ENCODE measurements at regions not wholly inside any gene's neighbourhood (a gene's known extent, or its start where the extent isn't known, plus 50 kb on each side); places are given as distances from the start of the nearest gene placed in this dataset.
"Not testable (repeated sequence)": the region's sequence is repeated elsewhere in the genome, so short reads cannot be mapped to it uniquely, and the experiment has no call there.

DNA sequence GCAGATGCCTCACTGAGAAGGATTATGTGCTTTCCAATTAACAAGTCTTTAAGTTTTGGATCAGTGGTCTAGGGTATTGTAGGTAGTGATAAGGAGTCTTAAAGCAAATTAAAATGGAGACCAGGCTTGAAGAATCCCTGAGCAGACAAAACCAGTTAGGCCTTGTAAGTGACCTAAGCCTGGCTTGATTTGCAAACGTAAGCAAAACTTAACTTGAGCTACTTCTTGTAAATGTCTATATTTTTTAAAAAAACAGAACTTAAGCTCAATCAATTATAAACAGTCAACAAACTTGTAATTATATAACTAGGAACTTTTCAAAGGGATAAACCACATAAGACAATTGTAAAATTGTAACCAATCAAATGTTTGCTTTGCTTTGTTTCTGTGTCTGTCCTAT lies 72.7 kb upstream of the NALF2 start:
- Histone ChIP-seq H3K4me1 (ENCODE audit: control insufficient read depth, insufficient read depth, low read length) (no peaks in the 10 kb centered on the region), H3K9ac (ENCODE audit: low read length) (no peak overlapping the region), H3K27me3 (ENCODE audit: control insufficient read depth, insufficient read depth, low read length) (no peaks in the 10 kb centered on the region), H3K9me3 (ENCODE audit: control insufficient read depth, low read length) (no peaks in the 10 kb centered on the region), H3K36me3 (ENCODE audit: control insufficient read depth, insufficient read depth, low read length) (no peaks in the 10 kb centered on the region), H3K4me3 (ENCODE audit: low read length) (no peak overlapping the region)

GRCh38 chrX:69430785-69431184 lies 73.3 kb upstream of the NALF2 start:
- Histone ChIP-seq H3K4me3 (ENCODE audit: low read length) (no peak overlapping the region), H3K4me1 (ENCODE audit: control insufficient read depth, insufficient read depth, low read length) (no peaks in the 10 kb centered on the region), H3K9ac (ENCODE audit: low read length) (no peak overlapping the region), H3K36me3 (ENCODE audit: control insufficient read depth, insufficient read depth, low read length) (no peaks in the 10 kb centered on the region), H3K9me3 (ENCODE audit: control insufficient read depth, low read length) (no peaks in the 10 kb centered on the region), H3K27me3 (ENCODE audit: control insufficient read depth, insufficient read depth, low read length) (no peaks in the 10 kb centered on the region)

DNA sequence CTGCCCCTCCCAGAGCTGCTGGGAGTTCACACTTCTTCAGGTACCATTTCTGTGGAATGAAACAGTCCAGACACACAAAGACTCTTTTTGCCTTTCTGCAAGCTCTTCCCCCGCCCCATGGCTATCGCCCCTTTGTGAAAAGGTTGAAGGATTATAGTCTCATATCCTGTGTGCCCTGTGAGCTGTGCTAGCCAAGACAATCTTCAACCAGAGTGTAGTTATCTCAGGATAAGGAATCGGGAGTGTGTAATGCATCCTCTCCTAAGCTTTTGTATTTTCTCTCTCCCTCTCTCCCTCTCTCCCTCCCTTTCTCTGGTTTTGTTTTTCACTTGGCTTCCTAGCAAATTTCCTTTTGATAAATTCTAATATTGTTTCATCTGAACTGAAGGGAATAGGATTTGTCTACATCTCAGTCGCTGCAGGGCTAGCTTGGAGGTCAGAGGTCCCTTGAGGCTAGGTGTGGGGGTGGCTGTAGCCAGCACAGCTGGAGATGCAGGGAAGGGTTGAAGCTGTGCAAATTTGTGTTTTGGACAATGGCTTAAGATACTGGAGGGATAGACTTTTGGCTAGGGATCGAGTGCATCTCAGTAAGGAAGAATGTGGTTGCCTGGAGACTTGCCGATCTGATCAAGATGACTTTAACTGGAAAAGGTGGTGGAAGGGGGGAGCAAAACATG lies 74.6 kb upstream of the NALF2 start:
- H3K36me3 ChIP-seq (ENCODE audit: control insufficient read depth, insufficient read depth, low read length): no peaks in the 10 kb centered on the region

GRCh38 chrX:69428216-69428615 lies 75.9 kb upstream of the NALF2 start:
- Histone ChIP-seq H3K9ac (ENCODE audit: low read length) (no peak overlapping the region), H3K4me1 (ENCODE audit: control insufficient read depth, insufficient read depth, low read length) (no peaks in the 10 kb centered on the region), H3K27me3 (ENCODE audit: control insufficient read depth, insufficient read depth, low read length) (no peaks in the 10 kb centered on the region), H3K36me3 (ENCODE audit: control insufficient read depth, insufficient read depth, low read length) (no peaks in the 10 kb centered on the region), H3K9me3 (ENCODE audit: control insufficient read depth, low read length) (no peaks in the 10 kb centered on the region), H3K4me3 (ENCODE audit: low read length) (no peak overlapping the region)

More for the DNA sequence above, 74.6 kb upstream of the NALF2 start:
- H3K9me3 ChIP-seq (ENCODE audit: control insufficient read depth, low read length): no peaks in the 10 kb centered on the region
- no peak overlapping the region for H3K4me3 ChIP-seq (ENCODE audit: low read length)
- H3K9ac ChIP-seq (ENCODE audit: low read length): no peak overlapping the region
- H3K27me3 ChIP-seq (ENCODE audit: control insufficient read depth, insufficient read depth, low read length): no peaks in the 10 kb centered on the region
- H3K4me1 ChIP-seq (ENCODE audit: control insufficient read depth, insufficient read depth, low read length): no peaks in the 10 kb centered on the region

DNA sequence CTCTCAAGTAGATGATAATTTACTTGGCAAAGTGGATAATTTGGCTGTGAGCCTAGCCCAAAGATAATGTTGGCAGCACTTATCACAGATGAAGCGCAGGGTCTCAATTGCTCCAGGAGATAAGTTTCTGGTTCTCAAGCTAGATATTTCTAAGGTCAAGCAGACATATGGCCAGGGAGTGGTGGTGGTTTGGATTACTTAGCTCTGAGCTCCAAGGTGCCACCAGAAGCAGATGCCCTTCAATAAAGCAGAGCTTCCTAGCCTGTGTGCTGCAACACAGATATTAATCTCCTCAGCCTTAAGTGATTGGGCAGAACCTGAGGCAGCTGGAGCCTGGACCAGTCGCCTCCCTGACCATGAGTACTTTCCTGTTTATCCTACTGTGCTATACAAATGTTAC lies 79.2 kb upstream of the NALF2 start:
- Histone ChIP-seq H3K9ac (ENCODE audit: low read length) (no peak overlapping the region), H3K4me1 (ENCODE audit: control insufficient read depth, insufficient read depth, low read length) (no peaks in the 10 kb centered on the region), H3K27me3 (ENCODE audit: control insufficient read depth, insufficient read depth, low read length) (no peaks in the 10 kb centered on the region), H3K36me3 (ENCODE audit: control insufficient read depth, insufficient read depth, low read length) (no peaks in the 10 kb centered on the region), H3K4me3 (ENCODE audit: low read length) (no peak overlapping the region), H3K9me3 (ENCODE audit: control insufficient read depth, low read length) (no peaks in the 10 kb centered on the region)

- H3K4me3 ChIP-seq (ENCODE audit: low read length): no peak overlapping the region
- no peaks in the 10 kb centered on the region for H3K4me1 ChIP-seq (ENCODE audit: control insufficient read depth, insufficient read depth, low read length)
- H3K27me3 ChIP-seq (ENCODE audit: control insufficient read depth, insufficient read depth, low read length): no peaks in the 10 kb centered on the region
- no peaks in the 10 kb centered on the region for H3K36me3 ChIP-seq (ENCODE audit: control insufficient read depth, insufficient read depth, low read length)
- H3K9ac ChIP-seq (ENCODE audit: low read length): no peak overlapping the region
- no peaks in the 10 kb centered on the region for H3K9me3 ChIP-seq (ENCODE audit: control insufficient read depth, low read length)
Observed at GRCh38 chrX:69424161-69424560, 80.0 kb upstream of the NALF2 start.

- H3K9me3 ChIP-seq (ENCODE audit: control insufficient read depth, low read length); H3K9ac ChIP-seq (ENCODE audit: low read length); H3K4me1 ChIP-seq (ENCODE audit: control insufficient read depth, insufficient read depth, low read length); H3K4me3 ChIP-seq (ENCODE audit: low read length); H3K36me3 ChIP-seq (ENCODE audit: control insufficient read depth, insufficient read depth, low read length); H3K27me3 ChIP-seq (ENCODE audit: control insufficient read depth, insufficient read depth, low read length): not testable (repeated sequence)
Observed at GRCh38 chrX:69422208-69422607, 81.9 kb upstream of the NALF2 start.

- H3K9me3 ChIP-seq (ENCODE audit: control insufficient read depth, low read length): no peaks in the 10 kb centered on the region
- H3K36me3 ChIP-seq (ENCODE audit: control insufficient read depth, insufficient read depth, low read length): no peaks in the 10 kb centered on the region
- H3K27me3 ChIP-seq (ENCODE audit: control insufficient read depth, insufficient read depth, low read length): no peaks in the 10 kb centered on the region
- no peaks in the 10 kb centered on the region for H3K4me1 ChIP-seq (ENCODE audit: control insufficient read depth, insufficient read depth, low read length)
- no peak overlapping the region for H3K9ac ChIP-seq (ENCODE audit: low read length)
- H3K4me3 ChIP-seq (ENCODE audit: low read length): no peak overlapping the region
Observed at GRCh38 chrX:69415698-69416097, 88.4 kb upstream of the NALF2 start.

- no peaks in the 10 kb centered on the region for H3K27me3 ChIP-seq (ENCODE audit: control insufficient read depth, insufficient read depth, low read length)
- H3K4me3 ChIP-seq (ENCODE audit: low read length): no peak overlapping the region
- no peaks in the 10 kb centered on the region for H3K9me3 ChIP-seq (ENCODE audit: control insufficient read depth, low read length)
- H3K9ac ChIP-seq (ENCODE audit: low read length): no peak overlapping the region
- H3K4me1 ChIP-seq (ENCODE audit: control insufficient read depth, insufficient read depth, low read length): no peaks in the 10 kb centered on the region
- H3K36me3 ChIP-seq (ENCODE audit: control insufficient read depth, insufficient read depth, low read length): no peaks in the 10 kb centered on the region
Observed at GRCh38 chrX:69412661-69413060, 91.5 kb upstream of the NALF2 start.

DNA sequence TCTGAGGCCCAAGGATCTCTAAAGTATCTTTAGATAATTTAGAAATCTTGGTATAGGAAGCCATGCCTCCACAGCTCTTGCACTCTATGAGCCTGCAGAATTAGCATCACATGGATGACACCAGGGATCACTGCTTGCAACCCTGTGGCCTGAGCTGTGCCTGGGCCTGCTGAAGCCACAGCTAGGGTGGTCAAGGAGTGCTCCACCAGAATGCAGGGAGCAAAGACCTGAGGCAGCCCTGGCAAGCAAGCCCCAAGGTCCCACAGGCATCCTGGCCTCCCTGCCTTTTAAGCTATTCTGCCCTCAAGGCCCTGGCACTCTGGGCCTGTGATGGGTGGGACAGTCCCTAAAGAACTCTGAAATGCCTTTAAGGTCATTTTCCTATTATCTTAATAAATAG lies 105.2 kb upstream of the NALF2 start:
- H3K9ac ChIP-seq (ENCODE audit: low read length): no peak overlapping the region
- H3K36me3 ChIP-seq (ENCODE audit: control insufficient read depth, insufficient read depth, low read length): no peaks in the 10 kb centered on the region
- no peaks in the 10 kb centered on the region for H3K9me3 ChIP-seq (ENCODE audit: control insufficient read depth, low read length)
- no peaks in the 10 kb centered on the region for H3K27me3 ChIP-seq (ENCODE audit: control insufficient read depth, insufficient read depth, low read length)
- no peaks in the 10 kb centered on the region for H3K4me1 ChIP-seq (ENCODE audit: control insufficient read depth, insufficient read depth, low read length)
- H3K4me3 ChIP-seq (ENCODE audit: low read length): no peak overlapping the region

GRCh38 chrX:69396916-69397315 lies 107.2 kb upstream of the NALF2 start:
- Histone ChIP-seq H3K36me3 (ENCODE audit: control insufficient read depth, insufficient read depth, low read length) (no peaks in the 10 kb centered on the region), H3K4me3 (ENCODE audit: low read length) (no peak overlapping the region), H3K9ac (ENCODE audit: low read length) (no peak overlapping the region), H3K4me1 (ENCODE audit: control insufficient read depth, insufficient read depth, low read length) (no peaks in the 10 kb centered on the region), H3K27me3 (ENCODE audit: control insufficient read depth, insufficient read depth, low read length) (no peaks in the 10 kb centered on the region), H3K9me3 (ENCODE audit: control insufficient read depth, low read length) (no peaks in the 10 kb centered on the region)

DNA sequence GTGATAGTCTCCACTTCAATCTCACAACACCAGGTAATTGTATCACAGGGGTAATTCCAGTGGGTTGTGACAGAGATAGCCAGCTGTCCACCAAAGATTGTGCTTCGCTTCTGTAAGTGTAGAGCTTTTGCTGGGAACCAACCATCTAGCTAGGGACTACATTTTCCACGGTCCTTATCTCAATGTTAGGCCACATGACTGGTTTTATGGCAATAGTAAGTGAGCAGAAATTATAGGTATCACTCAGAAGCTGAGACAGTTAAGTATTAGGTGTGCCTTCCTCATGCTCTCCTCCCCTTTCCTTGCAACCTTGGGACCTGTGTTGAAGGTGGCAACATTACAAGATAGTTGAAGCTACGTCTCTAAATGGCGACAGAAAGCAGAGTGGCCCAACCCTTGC lies 108.8 kb upstream of the NALF2 start:
- Histone ChIP-seq H3K36me3 (ENCODE audit: control insufficient read depth, insufficient read depth, low read length) (no peaks in the 10 kb centered on the region), H3K4me1 (ENCODE audit: control insufficient read depth, insufficient read depth, low read length) (no peaks in the 10 kb centered on the region), H3K9me3 (ENCODE audit: control insufficient read depth, low read length) (no peaks in the 10 kb centered on the region), H3K4me3 (ENCODE audit: low read length) (no peak overlapping the region), H3K9ac (ENCODE audit: low read length) (no peak overlapping the region), H3K27me3 (ENCODE audit: control insufficient read depth, insufficient read depth, low read length) (no peaks in the 10 kb centered on the region)

DNA sequence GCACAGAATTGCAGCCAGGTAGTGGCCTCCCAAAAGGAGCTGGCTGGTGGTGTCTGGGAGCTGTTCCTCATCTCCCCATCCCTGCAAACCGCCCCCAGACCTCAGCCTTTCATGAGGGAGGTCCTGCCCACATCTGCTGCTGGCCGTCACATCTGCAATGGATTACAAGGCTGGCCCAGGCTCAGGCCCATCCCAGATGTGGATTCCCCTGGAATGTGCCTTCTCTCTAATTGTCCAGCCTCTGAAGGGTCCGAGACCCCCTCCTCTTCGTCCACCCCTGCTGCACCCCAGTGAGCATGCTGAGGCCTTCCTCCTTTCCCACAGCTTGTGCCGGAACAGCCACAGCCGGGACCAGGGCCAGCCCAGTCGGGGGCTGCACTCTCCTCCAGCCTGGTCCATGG lies 115.0 kb upstream of the NALF2 start:
- Histone ChIP-seq H3K4me3 (ENCODE audit: low read length) (no peak overlapping the region), H3K9me3 (ENCODE audit: control insufficient read depth, low read length) (no peaks in the 10 kb centered on the region), H3K4me1 (ENCODE audit: control insufficient read depth, insufficient read depth, low read length) (no peaks in the 10 kb centered on the region), H3K9ac (ENCODE audit: low read length) (no peak overlapping the region), H3K27me3 (ENCODE audit: control insufficient read depth, insufficient read depth, low read length) (no peaks in the 10 kb centered on the region), H3K36me3 (ENCODE audit: control insufficient read depth, insufficient read depth, low read length) (no peaks in the 10 kb centered on the region)
